H9 (cell line): ENCODE measurements at regions not wholly inside any gene's neighbourhood (a gene's known extent, or its start where the extent isn't known, plus 50 kb on each side); places are given as distances from the start of the nearest gene placed in this dataset.

Experiments
- DNase-seq: peaks from one replicate; pipeline ENCODE4 v3.0.0-alpha.2; 2017
- H2AFZ ChIP-seq: one replicate; pipeline ENCODE4 v1.6.1; 2013; ENCODE audit warnings: mild to moderate bottlenecking, low read length, control low read depth, moderate library complexity
- H2AK5ac ChIP-seq: 2 replicates; pipeline ENCODE4 v1.6.1; 2013; ENCODE audit warnings: low read length, control low read depth, mixed read lengths; ENCODE audit not compliant: insufficient read length
- H2BK120ac ChIP-seq: one replicate; pipeline ENCODE4 v1.6.1; 2013; ENCODE audit warnings: low read depth, mild to moderate bottlenecking, low read length, control low read depth, inconsistent platforms; ENCODE audit not compliant: poor library complexity, severe bottlenecking
- H2BK12ac ChIP-seq: 2 replicates; pipeline ENCODE4 v1.6.1; 2013; ENCODE audit warnings: low read length, control low read depth, mixed read lengths, low read depth; ENCODE audit not compliant: insufficient read length
- H2BK15ac ChIP-seq: 2 replicates; pipeline ENCODE4 v1.6.1; 2013; ENCODE audit warnings: low read depth, low read length, control low read depth
- H2BK20ac ChIP-seq: one replicate; pipeline ENCODE4 v1.6.1; 2013; ENCODE audit warnings: low read depth, mild to moderate bottlenecking, low read length, control low read depth, inconsistent platforms; ENCODE audit not compliant: poor library complexity, severe bottlenecking
- H2BK5ac ChIP-seq: 2 replicates; pipeline ENCODE4 v1.6.1; 2013; ENCODE audit warnings: low read length, control low read depth, mixed read lengths; ENCODE audit not compliant: insufficient read length
- H3K14ac ChIP-seq: 2 replicates; pipeline ENCODE4 v1.6.1; 2013; ENCODE audit warnings: low read length, control low read depth; ENCODE audit not compliant: insufficient read depth
- H3K18ac ChIP-seq: 2 replicates; pipeline ENCODE4 v1.6.1; 2013; ENCODE audit warnings: low read depth, mild to moderate bottlenecking, mixed read lengths, low read length, control low read depth; ENCODE audit not compliant: insufficient read length
- H3K23ac ChIP-seq: 2 replicates; pipeline ENCODE4 v1.6.1; 2013; ENCODE audit warnings: low read length, control low read depth, mixed read lengths, low read depth; ENCODE audit not compliant: insufficient read length
- H3K23me2 ChIP-seq: 2 replicates; pipeline ENCODE4 v1.6.1; 2013; ENCODE audit warnings: low read depth, mild to moderate bottlenecking, mixed read lengths, low read length, control low read depth; ENCODE audit not compliant: insufficient read length, poor library complexity, severe bottlenecking
- H3K27ac ChIP-seq: 2 replicates; pipeline ENCODE4 v1.5.1; 2013; ENCODE audit warnings: low read length, control low read depth, mixed read lengths, low read depth; ENCODE audit not compliant: insufficient read length
- H3K27me3 ChIP-seq: 2 replicates; pipeline ENCODE4 v1.6.1; 2013; ENCODE audit warnings: low read length, control low read depth, inconsistent platforms; ENCODE audit not compliant: insufficient read depth
- H3K4ac ChIP-seq: 2 replicates; pipeline ENCODE4 v1.6.1; 2013; ENCODE audit warnings: low read depth, mild to moderate bottlenecking, control low read depth, inconsistent platforms, low read length, moderate library complexity
- H3K4me1 ChIP-seq: 2 replicates; pipeline ENCODE4 v1.6.1; 2013; ENCODE audit warnings: low read length, control low read depth, inconsistent platforms; ENCODE audit not compliant: insufficient read depth
- H3K4me2 ChIP-seq: 2 replicates; pipeline ENCODE4 v1.6.1; 2013; ENCODE audit warnings: low read length, control low read depth, mixed read lengths; ENCODE audit not compliant: insufficient read length, insufficient read depth
- H3K56ac ChIP-seq: 2 replicates; pipeline ENCODE4 v1.6.1; 2013; ENCODE audit warnings: low read depth, mild to moderate bottlenecking, mixed read lengths, low read length, control low read depth; ENCODE audit not compliant: insufficient read length
- H3K79me1 ChIP-seq: 2 replicates; pipeline ENCODE4 v1.6.1; 2013; ENCODE audit warnings: low read depth, mild to moderate bottlenecking, moderate library complexity, low read length, control low read depth, inconsistent platforms; ENCODE audit not compliant: insufficient read depth, poor library complexity, severe bottlenecking
- H3K79me2 ChIP-seq: 2 replicates; pipeline ENCODE4 v1.6.1; 2013; ENCODE audit warnings: low read length, control low read depth, inconsistent platforms; ENCODE audit not compliant: insufficient read depth
- H3K9ac ChIP-seq: 2 replicates; pipeline ENCODE4 v1.6.1; 2013; ENCODE audit warnings: low read length, control low read depth, mixed read lengths; ENCODE audit not compliant: insufficient read length; ENCODE audit errors: extremely low read depth
- H3K9me3 ChIP-seq: one replicate; pipeline ENCODE4 v1.6.1; 2013; ENCODE audit warnings: low read depth, low read length, inconsistent platforms; ENCODE audit not compliant: control insufficient read depth
- H3T11ph ChIP-seq: one replicate; pipeline ENCODE4 v1.6.1; 2013; ENCODE audit warnings: mild to moderate bottlenecking, low read length, control low read depth, inconsistent platforms
- H4K20me1 ChIP-seq: one replicate; pipeline ENCODE4 v1.6.1; 2013; ENCODE audit not compliant: control insufficient read depth, insufficient read length, insufficient read depth
- H4K5ac ChIP-seq: 2 replicates; pipeline ENCODE4 v1.6.1; 2013; ENCODE audit warnings: low read depth, mild to moderate bottlenecking, mixed read lengths, low read length, control low read depth; ENCODE audit not compliant: insufficient read length
- H4K8ac ChIP-seq: replicated peaks from 2 replicates; pipeline ENCODE4 v1.6.1; 2013; ENCODE audit warnings: low read length, control low read depth, mixed read lengths, low read depth; ENCODE audit not compliant: insufficient read length
- H4K91ac ChIP-seq: 2 replicates; pipeline ENCODE4 v1.6.1; 2013; ENCODE audit warnings: low read depth, mild to moderate bottlenecking, moderate library complexity, mixed read lengths, low read length, control low read depth; ENCODE audit not compliant: insufficient read length
- H3K27ac Mint-ChIP-seq, 3 experiments: 2 replicates in 2 of 3; 3 replicates in 1 of 3; pipeline ENCODE4 v1.8.0; 2020 to 2021; ENCODE audit warnings: mixed read lengths in 3 of 3, mild to moderate bottlenecking in 1 of 3, moderate library complexity in 1 of 3
- H3K27me3 Mint-ChIP-seq: 2 replicates; pipeline ENCODE4 v1.8.0; 2021; ENCODE audit warnings: low read depth, mild to moderate bottlenecking, moderate library complexity, mixed read lengths
- H3K36me3 Mint-ChIP-seq, 3 experiments: 2 replicates in 2 of 3; 3 replicates in 1 of 3; pipeline ENCODE4 v1.8.0; 2020 to 2021; ENCODE audit warnings: low read depth in 3 of 3, mixed read lengths in 3 of 3; ENCODE audit not compliant: insufficient read depth in 1 of 3
- H3K4me1 Mint-ChIP-seq, 2 experiments: 2 replicates each; pipeline ENCODE4 v1.8.0; 2020; ENCODE audit warnings: mixed read lengths in 2 of 2
- H3K4me3 Mint-ChIP-seq, 2 experiments: 2 replicates in 1 of 2; 3 replicates in 1 of 2; pipeline ENCODE4 v1.8.0; 2020 to 2021; ENCODE audit warnings: mild to moderate bottlenecking in 2 of 2, mixed read lengths in 2 of 2, moderate library complexity in 1 of 2
- H3K9me3 Mint-ChIP-seq, 2 experiments: 2 replicates in 1 of 2; 3 replicates in 1 of 2; pipeline ENCODE4 v1.8.0; 2020; ENCODE audit warnings: mild to moderate bottlenecking in 2 of 2, mixed read lengths in 2 of 2, moderate library complexity in 1 of 2
- CTCF ChIP-seq: fragments of 200-600 bp; sonication (generic); conservative IDR thresholded peaks from 3 replicates; pipeline ENCODE4 v1.8.0; 2021; ENCODE audit warnings: antibody characterized with exemption, mild to moderate bottlenecking
- WGBS: extraction: QIAGEN DNeasy Blood & Tissue Kit; methylation state at CpG from one replicate; pipeline ENCODE4 v1.1.7; 2013; ENCODE audit warnings: missing lambda C conversion rate, low lambda C conversion rate, mixed read lengths; ENCODE audit not compliant: insufficient read length; ENCODE audit errors: extremely low coverage; 5-methylcytosine and 5-hydroxymethylcytosine counted together

GRCh38 chr7:79528421-79528820 is 75.0 kb upstream of the MAGI2 start:
- Mint-ChIP-seq H3K4me3 (no peak overlapping the region), H3K27me3 (no peaks in the 10 kb centered on the region), H3K9me3 (no peaks in the 10 kb centered on the region), H3K27ac (peak overlapping the region in 2 of 3 experiments; percentile 3 to 56; a peak in 2 of 7 replicates), H3K36me3 (no peaks in the 10 kb centered on the region), H3K4me1 (peaks cover 17 to 24% of the 10 kb centered on the region in 2 experiments)
- peak overlapping the region; percentile 94 for H2AFZ ChIP-seq
- H3K9ac ChIP-seq: no peak overlapping the region
- H4K8ac ChIP-seq: no peak overlapping the region
- no peaks in the 10 kb centered on the region for H3K79me1 ChIP-seq
- peak overlapping the region; percentile 51 for H4K5ac ChIP-seq
- no peak overlapping the region for H3K4me2 ChIP-seq
- H2BK15ac ChIP-seq: no peak overlapping the region
- no peak overlapping the region for H3K27ac ChIP-seq
- no peaks in the 10 kb centered on the region for H3K27me3 ChIP-seq
- no peaks in the 10 kb centered on the region for H3K79me2 ChIP-seq
- no peak overlapping the region for H2BK20ac ChIP-seq
- no peaks in the 10 kb centered on the region for H3K23me2 ChIP-seq
- no peak overlapping the region for H3K23ac ChIP-seq
- no peak overlapping the region for H3K18ac ChIP-seq
- no peak overlapping the region for H3T11ph ChIP-seq
- H2BK5ac ChIP-seq: no peak overlapping the region
- DNase-seq: no peak
- no peak overlapping the region for H3K56ac ChIP-seq
- H2BK120ac ChIP-seq: no peak overlapping the region
- H4K20me1 ChIP-seq: no peaks in the 10 kb centered on the region
- no peak overlapping the region; the same call in 1 of the 2 replicates for H3K14ac ChIP-seq
- no peak overlapping the region for H3K4ac ChIP-seq
- TF ChIP-seq CTCF: no peak
- no peak overlapping the region for H2BK12ac ChIP-seq
- no peak overlapping the region for H2AK5ac ChIP-seq
- H3K9me3 ChIP-seq: no peaks in the 10 kb centered on the region
- no peak overlapping the region for H4K91ac ChIP-seq
- no CpG with 5 or more reads among the region's 1 CpG for WGBS
- no peaks in the 10 kb centered on the region for H3K4me1 ChIP-seq
